K562 (cell line): ENCODE measurements at regions not wholly inside any gene's neighbourhood (a gene's known extent, or its start where the extent isn't known, plus 50 kb on each side); places are given as distances from the start of the nearest gene placed in this dataset.
"Not testable (repeated sequence)": the region's sequence is repeated elsewhere in the genome, so short reads cannot be mapped to it uniquely, and the experiment has no call there.

Experiments used
- ATAC-seq: fragments of 200-7000 bp; cut with Tn5 transposase; 3 replicates; pipeline ENCODE4 v1.9.1; 2020; ENCODE audit warnings: moderate library complexity
- BruUV-seq: library from RNA; stranded (reverse); fragments of 400-500 nt; replicated peaks from 2 replicates; lab custom pipeline; 2021; lab: Mats Ljungman, UMichigan
- CTCF ChIA-PET: fragments of 300-600 bp; formaldehyde crosslinking; extraction: SDS; loops from one replicate; lab custom pipeline; 2021; ENCODE audit warnings: low intra/inter-chr PET ratio; lab: Yijun Ruan, JAX
- POLR2A ChIA-PET: fragments of 300-600, 350-650 bp; sonication (Branson Sonifier 250); formaldehyde crosslinking; extraction: SDS; loops from one replicate; lab custom pipeline; 2021; ENCODE audit warnings: antibody characterized with exemption, inconsistent platforms; lab: Yijun Ruan, JAX
- DNase-seq, 4 experiments: peaks; one replicate each; pipeline versions ENCODE4 v3.0.0 to v3.0.0-alpha.2; 2011 to 2018; ENCODE audit warnings: low spot score in 3 of 4, mixed read lengths in 3 of 4; ENCODE audit errors: extremely low read depth in 1 of 4
- FAIRE-seq: peaks from 2 replicates; lab custom pipeline; 2011; peaks lifted over from hg19 to GRCh38; lab: Jason Lieb, UNC
- H2AFZ ChIP-seq: 2 replicates; pipeline ENCODE4 v1.6.0; 2011; ENCODE audit warnings: low read depth, low read length, control low read depth, inconsistent platforms
- H3K27ac ChIP-seq: fragments of 200-600 bp; 3 replicates; pipeline ENCODE4 v1.8.0; 2011; ENCODE audit warnings: low read depth, mild to moderate bottlenecking, control low read depth, inconsistent platforms, low read length, moderate library complexity, mixed read lengths; ENCODE audit errors: extremely low read depth
- H3K27me3 ChIP-seq, 2 experiments: fragments of 300-600 bp in 1 of 2; 2 replicates in 1 of 2; 3 replicates in 1 of 2; pipeline versions ENCODE4 v1.6.0 to v1.8.0; 2011; ENCODE audit warnings: inconsistent platforms in 2 of 2, low read length in 2 of 2, mild to moderate bottlenecking in 1 of 2, mixed read lengths in 1 of 2, moderate library complexity in 1 of 2; ENCODE audit not compliant: control insufficient read depth in 2 of 2, insufficient read depth in 2 of 2
- H3K36me3 ChIP-seq: fragments of 300-600 bp; 3 replicates; pipeline ENCODE4 v1.8.0; 2011; ENCODE audit warnings: mild to moderate bottlenecking, low read length, inconsistent platforms; ENCODE audit not compliant: control insufficient read depth, insufficient read depth
- H3K4me1 ChIP-seq, 2 experiments: fragments of 200-600 bp in 1 of 2; replicated peaks in 1 of 2; 2 replicates in 1 of 2; 3 replicates in 1 of 2; pipeline versions ENCODE4 v1.5.1 to v1.8.0; 2011; ENCODE audit warnings: inconsistent platforms in 2 of 2, low read length in 2 of 2, mild to moderate bottlenecking in 1 of 2, mixed read lengths in 1 of 2, moderate library complexity in 1 of 2; ENCODE audit not compliant: control insufficient read depth in 2 of 2, insufficient read depth in 2 of 2
- H3K4me2 ChIP-seq: 2 replicates; pipeline ENCODE4 v1.6.1; 2011; ENCODE audit warnings: low read length, control low read depth, inconsistent platforms, mixed read lengths; ENCODE audit not compliant: insufficient read depth
- H3K4me3 ChIP-seq: fragments of 200-600 bp; sonication (generic), shearing (Covaris generic); 2 replicates; pipeline ENCODE4 v1.5.1; 2016; ENCODE audit warnings: control low read depth, inconsistent platforms
- H3K79me2 ChIP-seq: fragments of 200-600 bp; 3 replicates; pipeline ENCODE4 v1.8.0; 2011; ENCODE audit warnings: low read length, inconsistent platforms; ENCODE audit not compliant: control insufficient read depth, insufficient read depth
- H3K9ac ChIP-seq, 2 experiments: 2 replicates each; pipeline versions ENCODE4 v1.6.0 to v1.6.1; 2011; ENCODE audit warnings: low read depth in 2 of 2, low read length in 2 of 2, control low read depth in 1 of 2, inconsistent platforms in 1 of 2, mild to moderate bottlenecking in 1 of 2, mixed read lengths in 1 of 2; ENCODE audit not compliant: insufficient read depth in 1 of 2
- H3K9me1 ChIP-seq: one replicate; pipeline ENCODE4 v1.6.0; 2011; ENCODE audit warnings: inconsistent platforms, mild to moderate bottlenecking, low read length, moderate library complexity; ENCODE audit not compliant: control insufficient read depth, insufficient read depth
- H3K9me3 ChIP-seq: replicated peaks from 2 replicates; pipeline ENCODE4 v1.5.1; 2011; ENCODE audit warnings: low read depth, low read length, inconsistent platforms; ENCODE audit not compliant: control insufficient read depth, insufficient read depth
- H4K20me1 ChIP-seq: replicated peaks from 2 replicates; pipeline ENCODE4 v1.6.1; 2011; ENCODE audit warnings: low read length, inconsistent platforms, mixed read lengths; ENCODE audit not compliant: control insufficient read depth, insufficient read depth
- CHD2 ChIP-seq: IDR thresholded peaks from 2 replicates; pipeline ENCODE4 v1.6.1; 2011; ENCODE audit warnings: low read depth, low read length
- WGBS: fragments of 100-300 bp; shearing (Covaris generic); methylation state at CpG from one replicate; pipeline ENCODE4 v1.1.6; 2016; ENCODE audit warnings: low coverage, mixed read lengths; ENCODE audit not compliant: insufficient coverage; ENCODE audit errors: missing lambda C conversion rate; 5-methylcytosine and 5-hydroxymethylcytosine counted together
- in situ Hi-C: fragments of 300-500 bp; cut with MboI; formaldehyde crosslinking; loops from 4 replicates; pipeline ENCODE4 v1.15.0; 2018; ENCODE audit warnings: inconsistent platforms, mixed read lengths
- intact Hi-C: fragments of 100-400 bp; cut with micrococcal nuclease; formaldehyde crosslinking; loops from 2 replicates; pipeline ENCODE4 v1.14.2; 2022

DNA sequence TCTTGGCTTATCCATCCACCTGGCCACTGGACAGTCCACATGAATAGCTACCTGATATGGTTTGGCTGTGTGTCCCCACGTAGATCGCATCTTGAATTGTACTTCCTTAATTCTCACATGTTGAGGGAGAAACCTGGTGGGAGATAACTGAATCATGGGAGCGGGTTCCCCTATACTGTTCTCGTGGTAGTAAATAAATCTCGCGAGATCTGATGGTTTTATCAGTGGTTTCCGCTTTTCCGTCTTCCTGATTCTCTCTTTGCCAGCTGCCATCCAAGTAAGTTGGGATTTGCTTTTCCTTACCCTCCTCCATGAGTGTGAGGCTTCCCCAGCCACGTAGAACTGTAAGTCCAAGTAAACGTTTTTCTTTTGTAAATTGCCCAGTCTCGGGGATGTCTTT is 720.8 kb downstream of the PRIM2 start:
- FAIRE-seq, POLR2A ChIA-PET, H3K4me3 ChIP-seq, H3K79me2 ChIP-seq, ATAC-seq, H3K4me1 ChIP-seq, H3K9ac ChIP-seq, H3K9me3 ChIP-seq, intact Hi-C loops, H3K36me3 ChIP-seq, H2AFZ ChIP-seq, H3K27me3 ChIP-seq, H3K4me2 ChIP-seq, in situ Hi-C loops, H3K27ac ChIP-seq, CTCF ChIA-PET, BruUV-seq, H4K20me1 ChIP-seq, H3K9me1 ChIP-seq: not testable (repeated sequence)
- under 1% methylated on average over 11 of the region's 11 CpGs for WGBS
- peak; percentile 60; the same call in 1 of the 2 replicates for TF ChIP-seq CHD2
- peak in 1 of 4 experiments; percentile 0 for DNase-seq

DNA sequence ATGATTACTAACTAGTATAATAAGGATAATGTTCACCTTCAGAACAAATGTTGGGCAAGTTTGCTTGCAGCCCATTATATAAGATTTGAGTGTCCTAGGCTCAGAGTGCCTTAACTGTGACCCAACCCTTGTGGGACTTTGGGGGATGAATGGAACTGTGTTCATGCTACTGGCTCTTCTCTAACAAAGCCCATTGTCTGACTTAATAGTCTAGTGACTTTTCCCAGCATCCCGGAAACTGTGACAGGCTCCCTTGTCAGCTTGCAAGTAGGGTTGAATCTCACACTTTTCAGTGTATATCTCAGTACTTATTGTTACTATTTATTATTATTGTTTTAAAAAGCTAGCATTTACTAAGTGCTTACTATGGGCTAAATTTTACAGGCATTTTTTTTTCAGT is 729.2 kb downstream of the PRIM2 start:
- CTCF ChIA-PET, H3K27ac ChIP-seq, H3K4me1 ChIP-seq, H3K27me3 ChIP-seq, intact Hi-C loops, H3K9me3 ChIP-seq, POLR2A ChIA-PET, H3K9me1 ChIP-seq, BruUV-seq, FAIRE-seq, H3K36me3 ChIP-seq, H3K9ac ChIP-seq, ATAC-seq, H3K4me3 ChIP-seq, H3K4me2 ChIP-seq, DNase-seq, H3K79me2 ChIP-seq, H4K20me1 ChIP-seq, H2AFZ ChIP-seq, in situ Hi-C loops: not testable (repeated sequence)
- WGBS: 0% methylated on average over 1 of the region's 1 CpG

DNA sequence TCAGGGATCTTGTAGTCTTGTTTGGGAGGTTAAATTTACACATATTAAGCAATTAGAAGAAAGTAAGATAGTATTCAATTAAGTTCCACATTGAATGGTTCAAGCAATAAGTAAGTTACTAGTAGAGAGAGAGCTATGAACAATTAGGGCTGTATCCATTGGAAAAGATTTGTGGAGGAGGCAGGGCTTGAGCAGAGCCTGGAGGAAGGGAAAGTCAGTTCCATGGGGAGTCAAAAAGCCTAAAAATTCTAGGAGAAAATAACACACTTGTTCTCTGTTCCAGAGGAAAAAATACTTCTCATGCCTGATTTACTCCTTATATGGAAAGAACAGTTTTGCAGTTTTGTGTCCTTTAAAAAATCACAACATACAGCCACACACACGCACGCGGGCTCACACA is 730.0 kb downstream of the PRIM2 start:
- H2AFZ ChIP-seq, H3K9me1 ChIP-seq, H3K4me2 ChIP-seq, H4K20me1 ChIP-seq, H3K27ac ChIP-seq, H3K79me2 ChIP-seq, H3K36me3 ChIP-seq, ATAC-seq, H3K9me3 ChIP-seq, H3K4me1 ChIP-seq, BruUV-seq, H3K9ac ChIP-seq, H3K4me3 ChIP-seq, intact Hi-C loops, CTCF ChIA-PET, FAIRE-seq, in situ Hi-C loops, POLR2A ChIA-PET, DNase-seq, H3K27me3 ChIP-seq: not testable (repeated sequence)
- WGBS: 0% methylated on average over 3 of the region's 3 CpGs

DNA sequence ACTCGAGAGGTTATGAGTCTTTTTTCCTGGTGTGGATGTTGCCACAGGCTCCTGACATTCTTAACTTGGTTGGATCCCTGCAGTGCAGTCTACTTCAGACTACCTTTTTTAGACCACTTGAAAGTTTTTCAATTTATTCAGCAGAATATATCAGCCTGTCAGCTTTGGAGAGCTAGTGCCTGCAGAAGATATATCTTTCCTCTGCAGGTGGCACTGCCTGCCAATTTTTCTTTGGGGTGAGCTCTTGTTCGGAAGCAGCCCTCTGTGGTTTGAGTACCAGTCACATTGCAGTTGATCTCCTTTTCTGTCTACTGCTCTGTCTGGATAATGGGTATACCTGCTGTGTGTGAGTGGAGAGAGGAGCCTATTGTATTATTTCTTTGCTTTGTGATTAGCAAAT is 730.4 kb downstream of the PRIM2 start:
- BruUV-seq, H3K27ac ChIP-seq, H3K27me3 ChIP-seq, H3K9me3 ChIP-seq, ATAC-seq, H2AFZ ChIP-seq, H3K36me3 ChIP-seq, H3K4me2 ChIP-seq, H3K79me2 ChIP-seq, H4K20me1 ChIP-seq, POLR2A ChIA-PET, in situ Hi-C loops, intact Hi-C loops, H3K4me1 ChIP-seq, CTCF ChIA-PET, H3K4me3 ChIP-seq, H3K9ac ChIP-seq, FAIRE-seq, H3K9me1 ChIP-seq, DNase-seq: not testable (repeated sequence)
- 3% methylated on average over 2 of the region's 2 CpGs for WGBS
